GM18520 (cell line): ENCODE measurements at regions not wholly inside any gene's neighbourhood (a gene's known extent, or its start where the extent isn't known, plus 50 kb on each side); places are given as distances from the start of the nearest gene placed in this dataset.

ENCODE experiments used
- ATAC-seq: cut with Tn5 transposase; IDR thresholded peaks from one replicate; pipeline ENCODE4 v1.9.1; 2021; ENCODE audit not compliant: unreplicated experiment

GRCh38 chr12:97173688-97174410, 266.8 kb downstream of the NEDD1 start:
- no peak for ATAC-seq

DNA sequence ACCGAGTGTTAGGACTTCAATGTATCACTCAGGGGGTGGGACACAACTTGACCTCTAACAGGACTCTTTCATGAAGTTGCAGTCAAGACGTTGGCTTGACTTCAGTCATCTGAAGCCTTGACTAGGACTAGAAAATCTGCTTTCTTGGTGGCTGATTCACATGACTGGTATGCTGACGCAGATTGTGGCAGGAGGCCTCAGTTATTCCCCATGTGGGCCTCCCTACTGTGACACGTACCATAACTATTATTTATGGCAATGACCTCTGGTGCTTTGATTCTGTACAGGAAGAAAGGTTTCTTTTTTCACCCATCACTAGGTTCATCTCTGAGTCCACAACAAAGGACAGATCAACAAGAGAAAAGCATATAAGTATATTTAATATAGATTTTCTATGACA, 270.4 kb downstream of the NEDD1 start:
- no peak for ATAC-seq

DNA sequence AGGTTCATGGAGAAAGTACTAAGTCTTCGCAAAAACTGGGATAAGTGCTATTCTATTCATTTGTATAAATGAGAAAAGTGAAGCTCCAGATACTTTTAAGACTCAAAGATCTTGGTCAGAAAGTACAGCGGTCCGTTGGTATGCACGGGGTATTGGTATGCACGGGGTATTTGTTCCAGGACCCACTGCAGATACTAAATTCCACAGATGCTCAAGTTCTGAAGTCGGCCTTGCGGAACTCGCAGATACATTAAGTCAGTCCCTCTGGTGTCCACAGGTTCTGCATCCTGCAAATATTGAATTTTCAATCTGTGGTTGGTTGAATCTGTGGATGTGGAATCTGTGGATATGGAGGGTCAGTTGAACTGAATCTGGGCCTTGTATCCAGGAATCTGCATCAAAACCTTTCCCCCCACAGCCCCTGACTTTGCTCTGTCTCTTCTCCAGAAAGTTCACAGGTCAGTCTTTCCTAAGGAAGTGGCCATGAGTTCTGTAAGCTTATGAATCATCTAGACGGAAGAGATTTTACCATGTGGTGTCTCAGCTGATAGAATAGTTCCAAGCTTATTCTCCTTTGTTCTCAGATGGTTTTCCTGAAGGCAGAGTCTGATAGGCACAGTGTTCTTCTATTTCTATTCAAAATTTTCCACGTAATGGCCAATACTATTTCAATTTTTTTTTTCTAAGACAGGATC, 274.7 kb downstream of the NEDD1 start:
- no peak for ATAC-seq

DNA sequence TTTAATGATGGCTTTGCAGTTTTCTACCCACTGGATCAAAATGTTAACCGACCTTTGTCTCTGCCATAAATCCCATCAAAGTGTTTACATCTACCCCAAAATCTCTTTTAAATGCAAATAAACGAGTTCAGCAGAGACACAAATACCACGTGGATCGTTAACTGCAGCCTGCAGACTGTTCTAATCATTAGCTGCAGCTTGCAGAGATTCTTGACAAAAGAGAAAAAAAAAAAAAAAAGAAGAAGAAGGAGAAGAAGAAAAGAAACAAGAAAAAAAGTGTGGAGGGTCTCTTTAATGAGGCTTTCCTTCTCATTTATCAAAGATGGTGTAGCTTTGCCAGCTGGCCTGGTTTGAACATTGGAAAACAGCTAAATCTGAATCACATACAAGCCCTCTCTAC, 275.7 kb downstream of the NEDD1 start:
- ATAC-seq = no peak

DNA sequence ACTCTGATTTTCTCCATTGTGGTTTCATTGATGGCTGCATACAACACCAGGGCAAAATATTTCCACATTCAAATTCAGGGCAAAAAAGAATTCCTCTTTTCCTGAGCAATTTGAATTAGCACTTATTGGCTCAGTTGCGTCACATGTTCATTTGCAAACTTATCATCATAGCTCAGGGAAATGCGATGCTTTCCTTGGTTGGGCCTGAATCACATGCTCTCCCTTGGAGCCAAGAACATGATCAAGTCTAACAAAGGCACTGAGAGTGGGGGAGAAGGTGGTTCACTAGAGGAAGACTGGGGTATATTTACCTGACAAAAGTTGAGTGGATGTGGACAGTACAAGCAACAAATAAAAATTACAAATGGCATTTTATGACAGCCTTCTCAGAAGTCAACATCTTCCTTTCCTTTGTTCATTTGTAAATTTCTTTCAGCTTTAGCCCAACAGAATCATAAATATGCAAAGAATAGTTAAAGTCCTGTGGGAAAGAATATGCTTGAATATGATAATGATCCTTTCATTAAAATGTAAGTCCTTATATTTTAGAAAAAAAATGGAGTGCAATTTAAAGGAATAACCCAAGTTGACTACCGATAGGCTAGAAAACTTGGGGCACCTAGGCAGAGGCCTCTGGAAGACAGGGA, 277.2 kb downstream of the NEDD1 start:
- ATAC-seq = no peak

DNA sequence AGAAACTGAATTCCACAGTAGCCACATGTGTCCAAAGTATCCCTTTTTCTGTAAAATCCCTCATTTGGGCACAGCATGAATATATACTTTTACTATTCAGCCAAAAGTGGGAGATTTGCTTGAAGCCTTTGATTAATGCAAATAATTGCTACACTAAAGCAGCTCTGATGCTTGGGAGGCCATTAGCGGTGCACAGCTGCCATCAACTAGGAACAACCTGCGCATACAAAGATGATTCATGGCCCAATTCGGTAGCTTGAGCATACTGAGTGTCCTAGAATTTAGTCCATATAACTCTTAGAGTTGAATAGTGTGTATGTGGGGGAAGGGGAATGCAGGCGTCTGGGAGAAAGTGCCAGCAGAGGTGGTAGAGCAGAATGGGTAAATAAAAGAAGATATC, 277.0 kb upstream of the RMST start:
- ATAC-seq = no peak

DNA sequence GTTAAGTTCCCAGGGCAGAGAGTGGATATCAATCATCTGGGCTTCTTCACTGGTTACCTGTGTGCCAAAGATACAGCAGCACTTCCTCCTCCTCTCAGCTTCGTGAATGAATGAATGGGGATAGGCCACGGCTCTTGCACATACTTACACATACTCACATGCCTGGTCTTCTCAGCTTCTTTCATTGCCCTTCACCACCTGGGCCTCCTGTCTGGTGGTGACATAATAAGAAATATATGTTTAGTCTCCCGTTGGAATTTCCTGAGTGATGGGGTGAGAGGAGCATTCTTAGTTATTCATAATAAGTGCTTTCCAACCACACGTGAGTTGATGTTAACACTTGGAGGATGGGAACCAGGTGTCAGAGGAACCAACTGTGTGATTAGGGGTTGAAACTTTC, 268.1 kb upstream of the RMST start:
- ATAC-seq = no peak

- ATAC-seq = no peak
Measured at GRCh38 chr12:97200181-97200580, 262.4 kb upstream of the RMST start.

GRCh38 chr12:97203408-97203807, 259.2 kb upstream of the RMST start:
- no peak for ATAC-seq

GRCh38 chr12:97209997-97210396, 252.6 kb upstream of the RMST start:
- no peak for ATAC-seq

GRCh38 chr12:97211416-97211930, 251.1 kb upstream of the RMST start:
- no peak for ATAC-seq

DNA sequence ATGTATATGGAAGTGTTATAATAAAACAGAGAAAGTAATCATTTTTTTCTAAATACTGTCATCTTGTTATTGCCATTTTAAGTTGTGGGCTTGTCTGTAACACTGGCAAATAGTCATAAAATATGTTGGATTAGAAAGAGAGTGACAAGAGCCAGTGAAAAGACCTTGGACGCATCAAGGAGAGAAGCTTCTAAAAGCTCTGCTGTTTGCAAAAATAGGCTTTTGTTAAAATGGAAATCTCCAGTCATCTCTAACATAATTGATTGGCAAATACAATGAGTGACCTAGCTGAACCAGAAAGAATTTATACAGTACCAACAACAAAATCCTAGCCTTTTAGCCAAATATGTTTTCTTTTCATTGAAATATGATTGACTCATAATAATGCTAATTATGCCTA, 245.8 kb upstream of the RMST start:
- ATAC-seq = no peak

DNA sequence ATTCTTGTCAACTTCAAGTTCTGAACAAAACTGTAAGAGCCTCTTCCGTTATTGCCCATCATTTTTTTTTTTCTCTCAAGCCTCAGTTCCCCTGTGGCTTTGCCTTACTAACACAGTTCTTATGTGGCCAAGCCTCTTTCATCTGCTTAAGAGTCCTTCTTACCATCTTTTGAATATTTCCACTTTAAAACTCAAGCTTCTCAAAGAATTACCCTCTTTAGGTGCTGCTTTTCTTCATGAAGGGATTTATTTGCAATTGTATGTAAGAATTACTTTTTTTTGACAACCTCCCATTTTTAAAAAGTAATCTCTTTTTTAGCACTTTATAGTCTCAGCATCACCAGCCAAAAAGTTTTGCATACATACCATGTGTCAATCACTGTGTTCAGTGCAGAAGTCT, 240.2 kb upstream of the RMST start:
- ATAC-seq = no peak

- ATAC-seq = no peak
Measured at GRCh38 chr12:97223419-97223818, 239.2 kb upstream of the RMST start.

DNA sequence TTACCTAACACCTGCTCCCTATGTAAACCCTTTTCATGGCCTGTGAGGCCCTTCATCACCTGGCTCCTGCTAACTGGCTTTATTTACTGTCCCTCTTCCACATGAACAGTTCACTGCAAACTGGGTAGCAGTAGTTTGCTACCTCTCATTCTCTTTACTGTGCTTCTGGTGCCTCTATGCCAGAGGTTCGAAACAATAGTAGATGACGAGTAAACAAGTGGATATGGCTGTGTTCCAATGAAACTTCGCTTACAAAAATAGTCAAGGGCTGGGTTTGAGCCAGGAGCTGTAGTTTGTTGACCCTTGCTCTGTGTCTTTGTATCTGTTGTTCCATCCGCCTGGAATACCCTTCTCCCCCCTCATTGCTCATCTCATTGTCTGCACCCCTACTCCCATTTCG, 233.6 kb upstream of the RMST start:
- ATAC-seq = no peak

DNA sequence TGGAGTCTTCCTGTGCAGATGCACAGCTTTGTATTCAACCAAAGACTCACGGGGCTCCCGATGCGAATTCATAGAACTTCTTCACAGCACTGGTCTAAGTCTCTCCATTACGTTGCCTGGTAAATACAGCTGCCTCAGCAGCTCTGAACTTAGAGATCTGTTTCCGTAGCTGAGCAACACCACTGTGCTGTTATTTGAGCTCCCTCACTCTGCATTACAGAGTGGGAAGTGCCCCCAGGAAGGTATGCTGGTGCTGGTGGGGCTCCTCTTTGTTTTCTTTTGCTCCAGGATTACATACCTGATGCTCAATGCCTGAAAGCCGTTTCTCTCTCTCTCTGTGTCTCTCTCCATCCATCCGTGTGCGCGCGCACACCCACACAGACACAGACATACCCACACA, 227.5 kb upstream of the RMST start:
- ATAC-seq = no peak

- ATAC-seq = no peak
Measured at GRCh38 chr12:97246368-97246767, 216.2 kb upstream of the RMST start.

GRCh38 chr12:97250483-97250882, 212.1 kb upstream of the RMST start:
- ATAC-seq = no peak

DNA sequence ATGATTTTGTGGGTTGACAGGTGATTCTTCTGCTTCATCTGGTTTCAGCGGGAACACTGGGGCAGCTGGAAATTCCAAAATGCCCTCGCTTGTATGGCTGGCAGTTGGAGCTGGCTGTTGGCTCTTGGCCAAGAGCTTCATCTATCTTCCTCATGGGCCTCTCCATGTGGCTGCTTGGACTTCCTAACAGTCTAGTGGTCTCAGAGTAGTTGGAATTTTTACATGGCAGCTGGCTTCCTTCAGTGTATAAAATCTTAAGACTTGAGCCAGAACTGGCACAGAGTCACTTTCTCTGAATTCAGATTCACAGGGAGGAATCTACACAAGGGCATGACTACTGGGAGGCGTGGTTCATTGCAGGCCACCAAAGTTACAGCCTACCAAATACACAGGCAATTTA, 204.9 kb upstream of the RMST start:
- no peak for ATAC-seq

GRCh38 chr12:97259098-97259497, 203.5 kb upstream of the RMST start:
- ATAC-seq = no peak

DNA sequence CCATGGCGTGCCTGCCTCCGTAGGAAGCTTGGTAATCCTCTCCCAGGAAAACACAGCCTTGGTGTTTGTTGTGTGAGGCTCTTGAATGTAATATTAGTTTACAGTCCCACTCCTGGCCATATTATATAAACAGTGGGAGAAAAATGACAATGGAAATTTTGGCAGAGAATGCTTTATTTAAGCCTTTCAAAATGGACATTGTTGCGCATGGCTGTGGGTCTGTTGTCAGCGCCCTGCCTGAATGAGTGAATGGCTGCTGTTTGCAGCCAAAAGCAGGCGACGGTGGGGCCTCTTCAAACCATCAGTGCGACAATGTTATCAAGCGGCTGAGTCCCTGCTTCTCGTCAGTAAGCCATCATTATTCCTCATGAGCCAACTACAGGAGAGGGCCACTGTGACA, 201.8 kb upstream of the RMST start:
- no peak for ATAC-seq

DNA sequence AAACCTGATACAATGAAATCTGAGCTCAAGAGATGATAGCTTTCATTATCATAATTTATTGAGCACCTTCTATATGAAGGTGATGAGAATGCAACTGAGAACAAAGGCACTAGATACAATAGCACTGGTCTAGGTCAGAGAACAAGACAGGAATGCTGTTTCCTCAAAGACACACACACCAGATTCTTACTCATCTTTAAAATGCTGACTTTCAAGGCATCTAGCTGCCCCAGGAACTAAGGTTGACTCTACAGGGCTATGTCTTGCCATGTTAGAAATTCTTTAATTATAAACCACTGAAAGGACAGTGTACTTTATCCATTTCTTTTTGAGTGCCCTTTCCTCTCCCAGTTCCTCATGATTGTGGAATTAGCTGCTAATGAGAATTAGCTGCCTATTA, 195.4 kb upstream of the RMST start:
- ATAC-seq = no peak
